ENCODE measurements at regions not wholly inside any gene's neighbourhood (a gene's known extent, or its start where the extent isn't known, plus 50 kb on each side); places are given as distances from the start of the nearest gene placed in this dataset.

DNA sequence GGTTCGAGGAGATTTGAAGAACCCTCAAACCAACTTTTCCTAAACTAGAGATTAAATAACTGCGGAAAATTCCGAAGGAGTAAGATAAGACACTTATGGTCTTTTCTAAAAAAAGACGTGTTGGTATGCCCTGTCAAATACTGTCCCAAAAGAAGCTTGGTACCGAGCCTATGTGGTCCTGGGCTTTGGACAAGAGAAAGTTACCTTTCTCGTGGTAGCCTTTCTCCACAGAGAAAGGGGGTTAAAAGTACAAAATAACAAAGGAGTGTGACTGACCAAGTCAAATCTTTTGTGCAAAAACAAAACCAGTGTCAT, 56.2 kb upstream of the JCAD start:
- Mint-ChIP-seq H3K4me1 (no peaks in the 10 kb centered on the region), H3K36me3 (no peaks in the 10 kb centered on the region), H3K9me3 (peaks cover 0 to 2% (median 0%) of the 10 kb centered on the region in 7 donors), H3K4me3 (no peak overlapping the region), H3K27me3 (ENCODE audit: low read depth in 3 of 3) (peaks cover 3 to 7% (median 4%) of the 10 kb centered on the region in 3 donors), H3K27ac (no peak overlapping the region)
- DNase-seq, result no peak
- H3K4me3 ChIP-seq (replicated peaks in 1 of 3; ENCODE audit: low read depth in 2 of 3, low read length in 3 of 3), result no peak overlapping the region
- H4K20me1 ChIP-seq (ENCODE audit: insufficient read depth, low read length), result no peaks in the 10 kb centered on the region
- H3K36me3 ChIP-seq (replicated peaks in 1 of 2; ENCODE audit: control insufficient read depth in 1 of 2, insufficient read depth in 2 of 2, low read length in 2 of 2), result no peaks in the 10 kb centered on the region
- no peak overlapping the region for H2AFZ ChIP-seq (ENCODE audit: insufficient read depth, low read depth, low read length, poor library complexity, severe bottlenecking)
- H3K79me2 ChIP-seq (ENCODE audit: insufficient read depth, low read length), result no peaks in the 10 kb centered on the region
- no peaks in the 10 kb centered on the region for H3K4me1 ChIP-seq (ENCODE audit: control insufficient read depth in 1 of 2, insufficient read depth in 2 of 2, low read length in 2 of 2)
- WGBS (ENCODE audit: insufficient coverage), result 93% methylated on average over 5 of the region's 6 CpGs
- no peaks in the 10 kb centered on the region for H3K9me3 ChIP-seq (replicated peaks in 1 of 2; ENCODE audit: control insufficient read depth in 1 of 2, insufficient read depth in 1 of 2, low read length in 2 of 2)
- H3K27ac ChIP-seq (ENCODE audit: low read depth in 1 of 2, low read length in 2 of 2), result no peak overlapping the region
- intact Hi-C loops (cut with micrococcal nuclease), result no loop called here
- no peak overlapping the region for H3K9ac ChIP-seq (ENCODE audit: insufficient read depth, low read length, poor library complexity, severe bottlenecking)
- TF ChIP-seq, protein P1, sequence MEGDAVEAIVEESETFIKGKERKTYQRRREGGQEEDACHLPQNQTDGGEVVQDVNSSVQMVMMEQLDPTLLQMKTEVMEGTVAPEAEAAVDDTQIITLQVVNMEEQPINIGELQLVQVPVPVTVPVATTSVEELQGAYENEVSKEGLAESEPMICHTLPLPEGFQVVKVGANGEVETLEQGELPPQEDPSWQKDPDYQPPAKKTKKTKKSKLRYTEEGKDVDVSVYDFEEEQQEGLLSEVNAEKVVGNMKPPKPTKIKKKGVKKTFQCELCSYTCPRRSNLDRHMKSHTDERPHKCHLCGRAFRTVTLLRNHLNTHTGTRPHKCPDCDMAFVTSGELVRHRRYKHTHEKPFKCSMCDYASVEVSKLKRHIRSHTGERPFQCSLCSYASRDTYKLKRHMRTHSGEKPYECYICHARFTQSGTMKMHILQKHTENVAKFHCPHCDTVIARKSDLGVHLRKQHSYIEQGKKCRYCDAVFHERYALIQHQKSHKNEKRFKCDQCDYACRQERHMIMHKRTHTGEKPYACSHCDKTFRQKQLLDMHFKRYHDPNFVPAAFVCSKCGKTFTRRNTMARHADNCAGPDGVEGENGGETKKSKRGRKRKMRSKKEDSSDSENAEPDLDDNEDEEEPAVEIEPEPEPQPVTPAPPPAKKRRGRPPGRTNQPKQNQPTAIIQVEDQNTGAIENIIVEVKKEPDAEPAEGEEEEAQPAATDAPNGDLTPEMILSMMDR (IDR thresholded peaks at IDR 0.05), result no peak
- H3K27me3 ChIP-seq (ENCODE audit: control insufficient read depth in 2 of 2, insufficient read depth in 2 of 2, low read length in 2 of 2), result no peaks in the 10 kb centered on the region
- H3K4me2 ChIP-seq (replicated peaks; ENCODE audit: extremely low read depth, low read length, poor library complexity, severe bottlenecking), result no peak overlapping the region

DNA sequence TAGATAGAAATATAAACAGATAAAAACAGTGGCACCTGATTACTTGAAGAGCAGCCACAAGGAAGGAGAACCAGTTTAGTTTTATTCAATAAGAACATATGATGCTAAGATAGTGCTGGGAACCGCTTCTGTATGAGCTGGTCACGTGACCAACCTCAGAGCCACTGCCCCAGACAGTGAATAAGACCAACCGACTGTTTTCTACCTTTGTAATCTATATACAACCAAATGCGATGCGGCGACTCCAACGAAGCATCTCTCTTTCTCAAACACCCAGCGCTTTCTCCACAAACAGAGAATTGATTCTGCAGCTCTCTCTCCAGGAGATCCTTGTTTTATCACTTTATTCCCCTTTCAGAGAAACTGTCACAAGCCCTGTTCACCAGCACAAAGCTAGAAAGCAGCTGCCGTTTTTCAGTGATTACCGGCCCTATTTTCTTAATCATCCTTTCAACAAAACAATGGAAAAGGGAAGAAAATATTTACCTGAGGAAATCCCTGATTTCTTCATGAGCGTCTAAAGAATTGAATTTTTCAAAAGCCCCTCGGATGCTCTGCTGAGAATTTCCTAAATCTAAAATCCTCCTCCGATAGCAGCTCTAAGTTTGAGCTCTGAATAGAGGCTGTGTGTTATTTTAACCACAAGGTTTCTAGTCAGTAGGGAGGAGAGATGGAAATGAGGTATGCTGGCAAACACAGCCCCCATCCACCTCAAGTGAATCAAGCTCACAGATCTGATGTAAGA, 55.7 kb upstream of the JCAD start:
- Mint-ChIP-seq H3K4me1 (no peaks in the 10 kb centered on the region), H3K9me3 (peaks cover 0 to 2% (median 0%) of the 10 kb centered on the region in 7 donors), H3K4me3 (no peak overlapping the region), H3K27ac (no peak overlapping the region), H3K27me3 (ENCODE audit: low read depth in 3 of 3) (peaks cover 3 to 7% (median 4%) of the 10 kb centered on the region in 3 donors), H3K36me3 (no peaks in the 10 kb centered on the region)
- Histone ChIP-seq H3K9ac (ENCODE audit: insufficient read depth, low read length, poor library complexity, severe bottlenecking) (no peak overlapping the region), H3K4me2 (replicated peaks; ENCODE audit: extremely low read depth, low read length, poor library complexity, severe bottlenecking) (no peak overlapping the region), H3K79me2 (ENCODE audit: insufficient read depth, low read length) (no peaks in the 10 kb centered on the region), H4K20me1 (ENCODE audit: insufficient read depth, low read length) (no peaks in the 10 kb centered on the region), H3K36me3 (replicated peaks in 1 of 2; ENCODE audit: control insufficient read depth in 1 of 2, insufficient read depth in 2 of 2, low read length in 2 of 2) (no peaks in the 10 kb centered on the region), H3K9me3 (replicated peaks in 1 of 2; ENCODE audit: control insufficient read depth in 1 of 2, insufficient read depth in 1 of 2, low read length in 2 of 2) (no peaks in the 10 kb centered on the region), H3K27ac (ENCODE audit: low read depth in 1 of 2, low read length in 2 of 2) (no peak overlapping the region), H3K4me1 (ENCODE audit: control insufficient read depth in 1 of 2, insufficient read depth in 2 of 2, low read length in 2 of 2) (no peaks in the 10 kb centered on the region), H3K27me3 (ENCODE audit: control insufficient read depth in 2 of 2, insufficient read depth in 2 of 2, low read length in 2 of 2) (no peaks in the 10 kb centered on the region), H2AFZ (ENCODE audit: insufficient read depth, low read depth, low read length, poor library complexity, severe bottlenecking) (no peak overlapping the region), H3K4me3 (replicated peaks in 1 of 3; ENCODE audit: low read depth in 2 of 3, low read length in 3 of 3) (no peak overlapping the region)
- TF ChIP-seq, protein P1 (IDR thresholded peaks at IDR 0.05), result no peak
- DNase-seq, result no peak
- 54% methylated on average over 8 of the region's 13 CpGs for WGBS (ENCODE audit: insufficient coverage)
- intact Hi-C loops (cut with micrococcal nuclease), result no loop called here
